ENCODE measurements at regions not wholly inside any gene's neighbourhood (a gene's known extent, or its start where the extent isn't known, plus 50 kb on each side); places are given as distances from the start of the nearest gene placed in this dataset.
"Not testable (repeated sequence)": the region's sequence is repeated elsewhere in the genome, so short reads cannot be mapped to it uniquely, and the experiment has no call there.

DNA sequence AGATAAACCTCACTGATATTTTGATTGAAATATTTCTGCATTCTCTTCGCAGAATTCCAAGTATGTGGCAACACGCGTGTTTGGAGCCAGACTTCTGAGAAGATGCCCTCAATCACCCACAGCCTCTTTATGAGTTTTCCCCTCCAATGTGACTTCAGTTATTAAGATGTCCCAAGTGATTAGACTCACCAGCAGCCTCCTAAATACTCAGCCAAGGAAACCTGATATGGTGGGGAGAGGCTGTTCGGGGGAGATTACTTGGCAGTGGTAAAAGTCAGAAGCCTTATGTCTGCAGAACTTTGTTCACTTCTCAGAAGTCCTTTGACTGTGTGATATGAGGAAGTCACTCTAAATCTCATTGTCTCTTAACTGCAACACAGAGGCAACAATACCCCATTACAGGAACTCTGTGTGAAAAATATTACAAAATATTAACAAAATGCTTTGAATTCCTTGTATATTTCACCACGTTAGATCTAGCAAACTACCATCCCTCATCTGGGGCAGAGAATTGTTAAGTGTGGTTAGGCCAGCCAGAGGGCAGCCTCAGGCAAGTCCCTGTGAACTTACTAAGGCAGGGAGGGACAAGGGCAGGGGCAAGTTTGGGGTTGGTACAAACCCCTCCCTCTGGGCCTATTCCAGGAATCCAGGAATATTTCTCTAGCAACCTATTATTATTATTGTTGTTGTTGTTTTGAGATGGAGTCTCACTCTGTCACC, 151.4 kb upstream of the USP9X start:
- no peak for DNase-seq (ENCODE audit: insufficient read length)
- no peak for FAIRE-seq

DNA sequence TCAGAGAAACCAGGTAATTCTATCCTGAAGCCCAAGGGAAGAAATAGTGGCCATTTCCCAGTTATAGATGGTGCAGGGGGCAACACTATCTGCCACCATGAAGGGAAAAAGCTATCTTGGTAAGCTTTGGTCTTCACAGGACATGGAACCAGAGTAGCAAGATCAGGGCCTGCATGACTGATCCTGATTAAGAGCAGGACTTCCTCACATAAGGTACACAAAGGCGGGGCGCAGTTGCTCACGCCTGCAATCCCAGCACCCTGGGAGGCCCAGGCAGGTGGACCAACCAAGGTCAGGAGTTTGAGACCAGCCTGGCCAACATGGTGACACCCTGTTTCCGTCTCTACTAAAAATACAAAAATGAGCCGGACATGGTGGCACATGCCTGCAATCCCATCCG, 148.4 kb upstream of the USP9X start:
- FAIRE-seq = no peak
- TF ChIP-seq POLR2A (IDR thresholded peaks at IDR 0.05; ENCODE audit: low read depth, low read length) (no peak), TAF1 (IDR thresholded peaks at IDR 0.05; ENCODE audit: borderline replicate concordance, low read depth, low read length) (no peak), POLR2AphosphoS5 (IDR thresholded peaks at IDR 0.05; ENCODE audit: low read depth, low read length) (no peak)
- DNase-seq (ENCODE audit: insufficient read length) = no peak

More for the DNA sequence above, 151.4 kb upstream of the USP9X start:
- TF ChIP-seq POLR2A (IDR thresholded peaks at IDR 0.05; ENCODE audit: low read depth, low read length) = no peak
- no peak for TF ChIP-seq TAF1 (IDR thresholded peaks at IDR 0.05; ENCODE audit: borderline replicate concordance, low read depth, low read length)
- TF ChIP-seq POLR2AphosphoS5 (IDR thresholded peaks at IDR 0.05; ENCODE audit: low read depth, low read length) = no peak

DNA sequence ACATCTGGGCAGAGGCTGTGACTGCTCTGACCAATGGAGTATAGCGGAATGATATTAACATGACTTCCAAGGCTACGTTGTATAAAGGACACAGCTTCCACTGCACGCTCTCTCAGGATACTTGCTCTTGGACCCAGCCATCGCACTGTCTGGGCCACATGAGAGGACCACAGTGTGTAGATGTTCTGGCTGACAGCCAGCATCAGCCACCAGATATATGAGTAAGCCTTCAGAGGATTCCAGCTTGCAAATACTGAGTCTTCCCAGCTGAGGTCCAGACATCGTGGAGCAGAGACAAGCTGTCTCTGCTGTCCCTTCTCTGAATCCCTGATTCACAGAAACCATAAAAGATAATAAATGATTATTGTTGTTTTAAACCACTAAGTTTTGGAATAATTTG, 146.8 kb upstream of the USP9X start:
- DNase-seq (ENCODE audit: insufficient read length) (no peak), FAIRE-seq (no peak)
- TF ChIP-seq POLR2AphosphoS5 (IDR thresholded peaks at IDR 0.05; ENCODE audit: low read depth, low read length) (no peak), POLR2A (IDR thresholded peaks at IDR 0.05; ENCODE audit: low read depth, low read length) (no peak), TAF1 (IDR thresholded peaks at IDR 0.05; ENCODE audit: borderline replicate concordance, low read depth, low read length) (no peak)

DNA sequence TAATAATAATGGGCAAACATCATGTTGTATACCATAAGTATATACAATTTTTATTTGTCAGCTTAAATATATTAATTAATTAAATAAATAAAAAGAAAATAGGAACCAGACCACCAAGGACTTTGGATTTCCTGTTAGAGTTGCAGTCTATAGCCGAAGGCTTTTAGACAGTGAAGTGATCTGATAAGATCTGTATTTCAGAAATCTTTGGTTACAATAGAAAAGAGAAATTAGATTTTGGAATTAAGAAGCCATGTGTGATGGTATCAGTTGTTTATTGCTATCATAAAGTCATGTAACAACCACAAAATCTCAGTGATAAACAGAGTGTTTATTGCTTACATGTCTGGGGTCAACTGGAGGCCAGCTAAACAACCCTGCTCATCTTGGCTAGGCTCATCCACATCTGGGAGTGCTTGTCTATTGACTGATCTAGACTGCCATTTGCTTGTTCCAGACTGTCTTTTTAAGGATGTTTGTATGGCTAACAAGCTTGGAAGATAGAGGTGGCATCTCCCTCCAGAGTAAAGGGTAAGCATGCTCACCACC, 142.1 kb upstream of the USP9X start:
- FAIRE-seq (no peak), DNase-seq (ENCODE audit: insufficient read length) (no peak)
- TF ChIP-seq POLR2A (IDR thresholded peaks at IDR 0.05; ENCODE audit: low read depth, low read length) (no peak), POLR2AphosphoS5 (IDR thresholded peaks at IDR 0.05; ENCODE audit: low read depth, low read length) (no peak)

DNA sequence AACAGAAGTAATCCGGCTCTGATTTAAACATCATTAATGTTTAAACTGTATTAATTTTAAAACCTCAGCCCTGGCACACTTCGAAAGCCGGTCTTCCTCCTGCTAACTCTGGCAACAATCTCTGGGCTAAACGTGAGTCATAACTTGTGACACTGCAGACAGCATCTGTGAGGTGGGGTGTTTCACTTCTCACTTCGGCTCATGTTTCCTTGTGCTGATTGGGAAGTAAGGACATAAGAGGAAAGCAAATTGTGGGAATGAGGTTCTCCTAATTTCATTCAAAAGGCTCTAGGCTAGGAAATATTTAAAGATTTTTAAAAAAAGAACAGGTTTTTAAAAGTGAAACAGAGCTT, 139.9 kb upstream of the USP9X start:
- FAIRE-seq (peak; percentile 91), DNase-seq (ENCODE audit: insufficient read length) (no peak)
- TF ChIP-seq TAF1 (IDR thresholded peaks at IDR 0.05; ENCODE audit: borderline replicate concordance, low read depth, low read length) = no peak
- TF ChIP-seq POLR2A (IDR thresholded peaks at IDR 0.05; ENCODE audit: low read depth, low read length) = no peak
- TF ChIP-seq POLR2AphosphoS5 (IDR thresholded peaks at IDR 0.05; ENCODE audit: low read depth, low read length) = no peak

GRCh38 chrX:40947276-40947675, 138.0 kb upstream of the USP9X start:
- no peak for TF ChIP-seq TAF1 (IDR thresholded peaks at IDR 0.05; ENCODE audit: borderline replicate concordance, low read depth, low read length)
- no peak for TF ChIP-seq POLR2A (IDR thresholded peaks at IDR 0.05; ENCODE audit: low read depth, low read length)
- TF ChIP-seq POLR2AphosphoS5 (IDR thresholded peaks at IDR 0.05; ENCODE audit: low read depth, low read length) = no peak
- FAIRE-seq (peak; percentile 40), DNase-seq (ENCODE audit: insufficient read length) (no peak)

- TF ChIP-seq POLR2AphosphoS5 (IDR thresholded peaks at IDR 0.05; ENCODE audit: low read depth, low read length) (no peak), TAF1 (IDR thresholded peaks at IDR 0.05; ENCODE audit: borderline replicate concordance, low read depth, low read length) (no peak), POLR2A (IDR thresholded peaks at IDR 0.05; ENCODE audit: low read depth, low read length) (no peak)
- FAIRE-seq (no peak), DNase-seq (ENCODE audit: insufficient read length) (no peak)
These were observed 136.2 kb upstream of the USP9X start for GRCh38 chrX:40949071-40949470.

GRCh38 chrX:40950546-40950945, 134.7 kb upstream of the USP9X start:
- no peak for TF ChIP-seq POLR2AphosphoS5 (IDR thresholded peaks at IDR 0.05; ENCODE audit: low read depth, low read length)
- no peak for TF ChIP-seq TAF1 (IDR thresholded peaks at IDR 0.05; ENCODE audit: borderline replicate concordance, low read depth, low read length)
- TF ChIP-seq POLR2A (IDR thresholded peaks at IDR 0.05; ENCODE audit: low read depth, low read length) = no peak
- FAIRE-seq (no peak), DNase-seq (ENCODE audit: insufficient read length) (no peak)

GRCh38 chrX:40951407-40951806, 133.8 kb upstream of the USP9X start:
- not testable (repeated sequence) for FAIRE-seq; DNase-seq (ENCODE audit: insufficient read length)

- FAIRE-seq (peak; percentile 48), DNase-seq (ENCODE audit: insufficient read length) (no peak)
- TF ChIP-seq POLR2AphosphoS5 (IDR thresholded peaks at IDR 0.05; ENCODE audit: low read depth, low read length) (no peak), POLR2A (IDR thresholded peaks at IDR 0.05; ENCODE audit: low read depth, low read length) (no peak), TAF1 (IDR thresholded peaks at IDR 0.05; ENCODE audit: borderline replicate concordance, low read depth, low read length) (no peak)
These were observed 132.4 kb upstream of the USP9X start for GRCh38 chrX:40952855-40953254.

DNA sequence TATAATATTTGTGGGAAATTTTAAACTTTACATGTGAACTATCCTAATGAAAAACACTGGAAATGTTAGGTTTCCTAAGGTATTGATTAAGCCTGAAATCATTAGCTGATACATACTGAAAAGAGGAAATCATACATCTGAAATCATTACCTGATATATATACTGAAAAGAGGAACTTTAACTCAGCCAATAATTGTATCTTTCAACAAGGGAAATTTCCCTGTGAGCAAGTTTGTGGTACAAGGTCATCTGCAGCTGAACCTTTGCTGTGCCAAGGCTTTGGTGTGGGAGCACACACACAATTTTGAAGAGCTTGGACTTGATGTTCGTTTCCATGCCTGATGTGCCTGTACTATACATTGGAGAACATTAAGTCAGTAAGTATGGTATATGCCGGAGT, 131.9 kb upstream of the USP9X start:
- FAIRE-seq (peak; percentile 93), DNase-seq (ENCODE audit: insufficient read length) (no peak)
- TF ChIP-seq POLR2AphosphoS5 (IDR thresholded peaks at IDR 0.05; ENCODE audit: low read depth, low read length) = no peak

DNA sequence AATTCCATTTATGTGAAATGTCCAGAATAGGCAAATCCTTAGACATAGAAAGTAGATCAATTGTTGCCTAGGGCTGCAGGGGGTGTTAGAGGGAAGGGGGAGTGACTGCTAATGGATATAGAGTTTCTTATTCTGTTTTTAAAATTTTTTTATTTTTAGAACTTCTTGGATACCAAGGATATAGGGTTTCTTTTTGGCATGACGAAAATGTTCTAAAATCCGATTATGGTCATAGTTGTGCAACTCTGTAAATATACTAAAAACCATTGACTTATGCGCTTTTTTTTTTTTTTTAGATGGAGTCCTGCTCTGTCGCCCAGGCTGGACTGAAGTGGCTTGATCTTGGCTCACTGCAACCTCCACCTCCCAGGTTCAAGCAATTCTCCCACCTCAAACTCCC, 125.2 kb upstream of the USP9X start:
- DNase-seq (ENCODE audit: insufficient read length) (no peak), FAIRE-seq (no peak)
- no peak for TF ChIP-seq POLR2AphosphoS5 (IDR thresholded peaks at IDR 0.05; ENCODE audit: low read depth, low read length)

Measured in GM12892 (cell line).